GM21717 (cell line): ENCODE measurements at regions not wholly inside any gene's neighbourhood (a gene's known extent, or its start where the extent isn't known, plus 50 kb on each side); places are given as distances from the start of the nearest gene placed in this dataset.

Experiments used
- ATAC-seq: cut with Tn5 transposase; IDR thresholded peaks from one replicate; pipeline ENCODE4 v1.9.1; 2021; ENCODE audit warnings: mild to moderate bottlenecking, moderate library complexity; ENCODE audit not compliant: unreplicated experiment

DNA sequence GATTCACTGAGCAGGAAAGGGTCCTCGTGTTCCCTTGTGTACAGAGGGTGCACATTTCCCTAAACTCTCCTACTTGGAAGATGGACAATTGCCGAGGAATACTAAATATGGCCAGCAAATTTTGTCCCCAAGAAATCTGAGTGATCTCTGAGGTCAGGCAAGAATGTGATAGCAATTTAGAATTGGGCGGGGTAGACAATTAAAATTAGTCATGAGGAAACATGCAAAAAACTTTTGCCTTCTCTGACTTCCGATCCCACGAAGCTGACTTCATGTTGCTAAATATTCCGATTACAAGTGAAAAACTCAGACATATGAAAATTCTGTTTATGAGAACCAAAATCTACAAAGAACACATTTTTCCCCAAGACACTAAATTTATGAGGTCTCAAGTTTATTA, 453.9 kb upstream of the ZFP42 start:
- ATAC-seq = no peak

DNA sequence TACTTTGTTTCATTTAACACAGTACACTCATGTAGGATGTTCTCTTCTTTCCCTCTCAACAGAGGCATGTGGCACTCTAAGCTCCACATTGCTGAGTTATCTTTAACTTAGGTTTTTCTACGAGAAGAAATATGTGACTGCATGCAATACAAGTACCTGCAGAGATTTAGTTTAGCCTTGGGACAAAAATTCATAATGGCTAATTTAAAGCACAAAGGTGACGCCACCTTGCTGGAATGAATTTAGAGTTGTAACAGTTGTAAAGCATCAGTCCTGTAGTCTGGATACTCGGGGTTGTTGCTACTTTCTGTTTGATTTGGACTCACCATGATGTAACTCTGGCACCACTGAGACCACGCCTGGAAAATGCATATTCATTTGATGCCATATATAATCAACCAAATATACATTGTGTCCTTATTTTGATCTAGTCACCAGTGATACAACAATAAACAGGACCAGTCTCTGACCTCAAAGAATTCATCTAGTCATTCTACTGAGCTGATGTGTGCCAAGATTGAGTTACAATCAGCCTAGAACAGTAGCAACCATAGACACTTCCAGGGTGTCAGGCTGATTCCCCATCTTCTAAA, 451.0 kb upstream of the ZFP42 start:
- no peak for ATAC-seq

DNA sequence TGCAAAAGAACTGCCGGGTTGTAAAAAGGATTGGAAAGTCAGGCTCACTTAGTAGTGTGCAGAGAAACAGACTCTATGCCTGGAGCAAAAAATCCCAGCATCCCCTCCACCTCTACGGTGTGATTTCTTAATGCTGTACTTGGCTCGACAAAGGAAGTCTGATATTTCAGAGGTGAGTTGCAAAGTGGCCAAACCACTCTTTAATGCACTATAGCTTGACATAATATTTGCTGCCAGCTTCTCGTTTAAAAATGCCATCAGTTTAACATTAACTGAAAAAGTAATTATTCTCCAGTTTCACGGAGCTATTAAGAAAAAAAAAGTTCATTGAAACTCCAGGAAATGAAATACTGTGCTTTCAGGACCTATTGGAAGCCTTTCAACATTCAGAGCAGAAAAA, 448.3 kb upstream of the ZFP42 start:
- ATAC-seq = no peak

DNA sequence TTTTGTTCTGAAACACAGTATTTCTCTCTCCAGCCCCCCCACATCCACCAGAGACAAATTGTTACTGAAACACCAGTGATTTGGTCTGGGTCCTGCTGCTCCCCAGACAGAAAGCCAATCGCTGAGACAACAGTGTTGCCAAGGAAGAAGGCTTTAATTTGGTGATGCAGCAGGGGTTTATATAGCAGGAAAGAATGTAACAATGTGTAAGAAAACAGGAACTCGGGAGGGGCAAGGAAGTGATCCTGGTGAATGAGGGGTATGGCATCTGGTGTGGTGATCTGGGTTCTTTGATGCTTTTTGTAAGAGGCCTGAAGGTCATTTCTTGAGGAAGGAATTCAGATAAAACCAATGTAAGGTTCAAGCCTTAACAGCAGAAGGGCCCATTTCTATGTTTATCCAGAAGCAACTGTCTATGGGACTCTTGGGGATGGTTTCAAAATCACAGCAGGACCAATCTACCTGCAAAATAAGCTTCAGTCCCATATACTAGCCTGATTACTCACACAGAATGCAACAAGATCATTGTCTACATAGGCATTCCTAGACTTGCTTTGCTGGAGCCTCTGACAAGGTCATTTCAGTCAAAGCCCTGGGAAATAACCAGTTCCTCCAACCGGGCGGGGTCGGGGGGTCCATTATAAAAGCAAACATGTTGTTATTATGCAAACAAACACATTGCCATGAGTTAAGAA, 445.2 kb upstream of the ZFP42 start:
- ATAC-seq = no peak

DNA sequence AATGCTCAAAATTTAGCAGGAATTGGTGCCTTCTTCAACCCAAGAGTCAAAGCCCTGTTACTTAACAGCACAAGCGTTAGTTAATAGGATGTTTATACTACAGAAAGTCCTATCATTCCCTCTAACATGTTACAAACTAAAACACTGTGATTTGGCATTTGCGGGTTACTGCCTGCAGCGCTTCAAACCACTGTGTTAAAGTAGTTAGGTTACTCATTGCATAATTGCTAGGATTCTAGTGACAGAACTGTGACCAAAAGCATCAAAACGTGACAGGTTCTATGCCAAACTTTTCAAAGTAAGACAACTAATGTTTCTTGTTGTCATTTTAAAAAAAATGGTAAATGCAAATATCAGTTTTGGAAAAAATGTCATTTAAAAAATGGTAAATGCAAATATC, 442.8 kb upstream of the ZFP42 start:
- no peak for ATAC-seq

DNA sequence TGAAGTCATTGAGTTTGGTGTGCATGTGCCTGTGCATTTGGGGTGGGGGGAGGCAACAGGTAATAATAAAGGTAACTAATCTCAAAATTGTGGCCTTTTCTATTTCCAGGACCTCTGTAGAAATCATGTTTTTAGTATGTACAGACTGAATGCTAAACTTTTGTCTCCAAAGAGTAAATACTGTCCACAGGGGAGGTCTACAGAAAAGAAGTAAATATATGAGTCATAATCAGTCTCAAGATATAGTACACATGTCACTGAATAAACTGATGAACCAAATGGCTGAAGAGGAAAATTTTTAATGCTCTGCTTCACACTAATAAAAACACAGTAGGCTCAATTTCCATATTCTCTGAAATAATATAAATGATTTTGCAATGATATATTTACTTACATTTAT, 440.4 kb upstream of the ZFP42 start:
- ATAC-seq = no peak

DNA sequence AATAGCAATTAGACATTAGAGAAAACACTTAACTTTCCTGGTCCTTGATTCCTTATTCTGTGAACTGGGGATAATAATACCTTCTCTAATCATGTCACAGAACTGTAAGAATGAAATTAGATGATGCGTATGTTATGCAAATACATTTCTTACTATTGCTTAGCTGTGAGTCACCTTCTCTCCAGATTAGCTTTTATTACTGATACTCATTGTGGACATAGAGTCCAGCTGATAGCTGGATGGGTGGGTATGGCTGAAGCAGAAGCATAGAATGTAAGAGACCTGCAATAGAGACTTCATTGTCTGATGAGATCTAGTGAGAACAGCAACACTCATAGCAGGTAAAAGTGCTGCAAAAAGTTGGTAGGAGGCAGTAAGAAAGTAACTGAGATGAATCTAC, 437.2 kb upstream of the ZFP42 start:
- no peak for ATAC-seq

DNA sequence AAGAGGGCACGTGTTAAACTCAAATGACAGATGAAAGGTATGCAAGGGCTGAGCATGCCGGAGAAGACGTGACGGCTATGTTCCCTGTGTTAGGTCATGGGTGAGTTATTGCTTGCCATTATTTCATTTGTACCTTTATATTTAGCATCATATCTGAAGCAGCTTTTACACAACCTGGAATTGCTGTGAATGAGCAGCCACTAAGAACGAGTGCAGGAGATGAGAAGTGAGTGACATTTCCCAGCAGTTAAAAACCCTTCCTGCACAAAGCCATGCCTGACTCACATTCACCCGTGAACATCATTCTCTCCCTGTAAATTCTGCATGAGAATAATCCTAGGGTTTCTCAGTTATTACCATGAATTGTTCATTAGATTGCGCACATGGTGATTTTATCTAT, 433.2 kb upstream of the ZFP42 start:
- no peak for ATAC-seq

DNA sequence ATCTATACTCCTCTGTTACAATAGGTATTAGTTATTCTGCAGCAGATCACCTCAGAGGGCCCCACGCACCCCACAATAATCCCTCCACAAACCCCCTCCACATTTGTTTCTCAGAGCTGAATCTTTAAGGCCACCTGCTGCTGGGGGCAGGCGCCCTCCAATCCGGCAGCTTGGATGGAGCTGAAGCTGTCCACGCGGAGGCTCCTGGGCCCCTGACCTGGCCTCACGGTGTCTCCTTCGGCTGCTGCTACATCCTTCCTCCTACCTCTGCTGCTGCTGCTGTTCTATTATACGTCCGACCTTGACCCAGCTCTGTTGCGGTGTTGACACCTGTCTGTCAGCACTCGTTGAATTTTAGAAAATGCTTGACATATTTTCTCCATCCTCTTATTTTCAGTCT, 430.2 kb upstream of the ZFP42 start:
- no peak for ATAC-seq

DNA sequence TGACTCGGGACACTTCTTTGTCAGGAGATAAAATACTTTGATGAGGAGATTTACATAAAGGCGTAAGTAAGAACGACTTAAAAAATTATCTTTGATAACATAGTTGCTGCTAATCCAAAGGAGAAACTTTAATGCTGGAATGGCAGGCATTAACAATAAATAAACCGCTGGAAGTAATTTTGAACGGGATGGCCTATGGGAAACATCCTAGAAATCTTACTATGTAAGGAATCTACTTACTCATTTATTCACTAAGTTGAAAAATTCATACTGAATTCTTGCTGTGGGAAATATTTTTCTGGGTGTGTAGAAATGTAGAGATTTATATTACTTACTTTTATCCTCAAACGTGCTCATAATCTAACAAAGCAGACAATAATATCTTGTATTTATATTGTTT, 425.7 kb upstream of the ZFP42 start:
- ATAC-seq = no peak

DNA sequence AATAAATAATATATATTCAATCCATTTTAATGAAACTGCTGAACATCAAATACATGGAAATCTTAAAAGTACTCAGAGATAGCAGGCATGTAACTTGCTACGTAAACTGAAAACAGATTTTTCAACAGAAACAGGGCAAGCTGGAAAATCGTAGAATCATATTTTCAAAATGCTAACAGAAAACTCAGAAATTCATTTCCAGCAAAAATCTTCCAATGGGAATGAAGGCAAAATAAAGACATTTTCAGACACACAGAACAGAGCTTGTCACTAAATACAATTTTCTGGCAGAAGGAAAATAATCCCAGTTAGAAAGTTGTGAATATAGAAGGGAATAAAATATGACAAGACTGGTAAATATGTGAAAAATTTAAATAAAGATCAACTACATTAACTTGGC, 419.9 kb upstream of the ZFP42 start:
- no peak for ATAC-seq

DNA sequence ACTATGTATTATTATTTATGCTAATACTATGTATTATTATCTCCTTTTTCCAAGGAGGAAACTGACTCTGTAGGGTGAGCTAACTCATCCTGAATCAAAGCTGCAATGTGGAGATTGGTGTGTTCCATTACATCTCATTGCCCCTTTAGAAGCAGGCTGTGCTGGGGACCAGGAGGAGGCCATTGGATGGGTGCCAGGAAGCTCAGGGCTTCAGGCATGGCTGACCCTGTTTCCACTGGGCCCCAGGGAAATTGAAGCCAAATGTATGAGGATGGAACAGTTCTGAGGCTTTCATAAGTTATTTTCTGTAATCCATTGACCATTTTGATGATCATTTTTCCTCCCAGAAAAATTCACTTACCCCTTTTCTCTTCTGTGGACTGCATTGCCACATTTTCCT, 418.8 kb upstream of the ZFP42 start:
- ATAC-seq = no peak

DNA sequence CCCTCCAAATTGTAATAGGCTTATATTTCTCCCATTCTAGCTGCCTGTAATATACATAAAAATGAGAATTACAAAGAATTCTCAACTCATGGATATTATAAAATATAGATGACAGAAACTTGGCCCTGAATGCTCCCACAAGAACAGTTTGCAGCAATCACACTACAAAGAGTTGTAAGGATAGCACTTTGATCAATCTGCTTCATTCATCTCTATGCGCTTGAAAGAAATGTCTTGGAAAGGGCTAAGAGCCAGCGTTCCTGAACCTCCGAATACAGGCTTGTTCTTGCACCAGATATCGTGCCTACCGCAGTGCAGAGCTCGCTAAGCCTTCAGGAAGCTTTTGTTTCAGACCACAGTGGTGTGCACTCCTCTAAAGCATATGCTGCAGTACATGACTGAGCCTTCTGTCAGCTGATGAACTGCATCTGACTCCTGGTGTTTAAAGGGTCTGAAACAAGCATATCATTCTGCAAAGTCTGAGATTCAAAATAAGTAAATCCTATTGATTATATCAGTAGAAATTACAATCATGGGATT, 417.6 kb upstream of the ZFP42 start:
- no peak for ATAC-seq

DNA sequence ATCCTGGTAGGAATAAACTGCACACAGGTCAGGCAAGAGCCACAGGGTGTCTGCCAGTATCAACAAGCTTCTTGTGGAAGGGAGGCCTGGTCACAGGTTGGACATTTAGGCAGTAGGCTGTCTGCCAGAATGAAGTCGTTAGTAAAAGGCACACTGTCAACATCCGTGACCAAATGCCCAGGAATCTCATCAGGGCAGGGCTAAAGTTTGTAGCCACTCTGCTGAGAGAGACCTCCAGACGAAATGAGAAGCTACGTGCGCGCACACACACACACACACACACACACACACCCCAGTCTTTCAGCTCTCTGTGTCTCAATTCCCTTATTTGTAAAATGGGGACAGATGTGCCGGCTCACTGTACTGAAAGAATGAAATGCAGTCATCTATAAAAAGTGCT, 408.7 kb upstream of the ZFP42 start:
- no peak for ATAC-seq

DNA sequence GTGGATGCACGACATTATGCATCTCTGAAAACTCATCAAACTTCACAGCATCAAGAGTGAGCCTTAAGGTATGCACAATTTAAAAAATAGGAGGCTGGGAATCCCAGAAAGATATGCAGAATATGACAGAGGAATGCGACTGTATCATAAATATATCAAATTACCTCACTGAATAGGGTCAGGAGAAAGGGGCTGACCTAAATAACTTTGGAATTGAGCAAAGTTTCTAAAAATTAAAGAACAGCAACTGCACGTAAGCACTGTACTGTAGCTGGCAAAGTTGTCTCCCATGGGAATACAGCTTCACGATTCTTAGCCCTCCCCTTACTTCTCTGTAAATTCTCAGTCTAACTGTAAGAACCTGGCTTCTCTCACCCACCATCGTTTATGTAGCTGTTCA, 397.4 kb upstream of the ZFP42 start:
- ATAC-seq = no peak

DNA sequence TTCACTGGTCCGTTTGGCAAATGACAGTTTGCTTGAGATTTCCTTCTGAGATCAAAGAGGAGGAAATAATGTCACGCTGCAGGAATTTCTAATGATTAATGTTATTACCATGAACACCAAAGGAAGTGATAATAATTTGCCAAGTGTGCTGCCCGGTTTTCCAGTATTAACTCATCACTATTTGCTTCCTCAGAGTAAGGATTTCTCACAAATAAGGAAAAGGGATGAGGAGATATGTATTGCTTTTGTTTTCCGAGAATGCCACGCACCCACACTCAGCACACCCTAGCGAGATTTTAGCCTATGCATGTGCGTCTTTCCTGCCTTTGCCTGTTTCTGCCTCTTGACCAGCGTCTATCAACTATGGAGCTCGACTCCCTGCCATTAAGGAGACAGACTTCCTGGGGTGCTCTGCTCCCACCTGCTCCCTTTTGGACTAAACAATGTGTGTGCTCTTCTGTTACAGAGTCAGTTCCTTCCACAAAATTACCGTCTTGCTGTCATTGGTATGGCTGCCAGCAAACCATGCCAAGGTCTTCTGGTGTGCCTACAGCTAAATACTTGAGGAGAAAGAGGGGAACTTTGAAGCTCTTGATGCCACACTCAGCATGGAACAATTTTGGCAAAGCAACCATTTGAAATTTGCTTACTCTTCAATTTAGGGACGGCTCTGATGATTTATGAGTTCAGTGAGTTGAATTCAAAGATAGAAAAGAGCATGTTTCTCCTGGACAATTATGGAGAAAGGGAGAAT, 393.1 kb upstream of the ZFP42 start:
- ATAC-seq = no peak

DNA sequence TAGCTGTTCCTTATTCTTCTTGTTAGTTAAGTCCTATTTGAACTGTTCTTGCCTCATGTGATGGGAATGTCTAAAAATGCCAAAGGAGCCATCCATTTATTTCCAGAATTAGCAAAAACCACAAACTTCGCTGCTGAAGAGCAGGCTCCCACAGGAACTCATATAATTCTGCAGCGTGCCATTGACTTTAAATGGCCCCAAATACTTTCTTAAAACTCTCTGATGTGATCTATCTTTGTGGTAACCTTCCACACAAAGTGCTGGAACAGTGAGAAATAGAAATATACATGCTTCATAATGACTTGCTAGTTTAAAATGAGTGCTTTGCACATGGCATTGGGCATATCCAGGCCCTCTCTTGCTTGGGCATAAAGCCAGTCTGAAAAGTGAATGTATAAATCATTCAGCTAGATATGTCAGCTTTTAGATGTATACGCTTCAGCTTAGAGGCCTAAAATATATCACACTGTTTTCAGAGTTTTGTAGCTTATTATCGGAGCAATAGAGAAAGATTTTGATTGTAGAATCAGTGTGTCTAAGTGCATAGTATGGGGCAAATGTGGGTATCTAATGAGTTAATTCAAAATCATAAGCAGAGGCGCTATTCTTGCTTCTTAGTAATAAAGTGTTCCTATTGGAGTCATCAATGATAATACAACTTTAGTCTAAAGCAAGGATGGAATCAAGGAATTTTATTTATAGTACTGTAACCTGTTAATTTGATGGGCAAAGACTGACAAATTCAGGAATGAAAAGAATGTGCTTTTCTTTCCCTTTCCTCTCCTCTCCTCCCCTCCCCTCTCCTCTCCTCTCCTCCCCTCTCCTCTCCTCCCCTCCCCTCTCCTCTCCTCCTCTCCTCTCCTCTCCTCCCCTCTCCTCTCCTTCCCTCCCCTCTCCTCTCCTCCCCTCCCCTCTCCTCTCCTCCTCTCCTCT, 392.2 kb upstream of the ZFP42 start:
- ATAC-seq = no peak

DNA sequence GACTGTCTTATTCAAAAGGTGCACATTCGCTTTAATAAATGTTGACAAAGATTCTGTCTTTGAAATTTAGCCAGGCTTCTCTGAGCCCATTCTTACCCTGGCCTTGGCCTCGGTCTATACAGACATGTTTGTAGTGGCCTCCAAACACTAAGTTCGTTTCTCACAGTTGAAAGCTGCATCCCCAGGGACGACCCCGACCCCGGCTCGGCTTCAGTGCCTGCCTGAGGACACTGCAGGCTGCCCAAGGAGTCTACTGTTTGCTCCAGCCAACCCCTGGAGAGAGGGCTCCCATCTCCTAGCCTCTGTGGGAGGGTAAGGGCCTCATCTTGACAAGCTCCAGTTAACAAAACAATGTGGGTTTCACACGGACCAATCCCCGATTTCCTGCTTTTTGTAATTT, 390.6 kb upstream of the ZFP42 start:
- no peak for ATAC-seq

DNA sequence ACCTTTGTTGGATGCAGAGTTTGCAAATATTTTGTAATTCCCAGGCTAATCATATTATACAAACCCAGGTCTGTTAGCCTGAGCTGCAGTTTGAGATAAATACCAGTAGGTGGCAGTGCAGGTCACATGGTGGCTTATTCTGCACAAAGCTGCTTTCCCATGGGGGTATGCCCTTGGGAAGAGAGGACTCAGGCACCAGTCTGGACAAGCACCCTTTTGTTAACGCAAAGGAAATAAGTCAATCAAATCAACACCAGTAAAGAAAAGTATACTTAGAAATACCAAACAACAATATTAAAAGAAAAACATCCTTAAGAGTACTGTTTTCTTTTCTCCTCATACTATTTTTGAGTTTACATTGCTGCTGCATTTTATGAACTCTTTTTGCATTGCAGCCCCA, 389.0 kb upstream of the ZFP42 start:
- no peak for ATAC-seq

DNA sequence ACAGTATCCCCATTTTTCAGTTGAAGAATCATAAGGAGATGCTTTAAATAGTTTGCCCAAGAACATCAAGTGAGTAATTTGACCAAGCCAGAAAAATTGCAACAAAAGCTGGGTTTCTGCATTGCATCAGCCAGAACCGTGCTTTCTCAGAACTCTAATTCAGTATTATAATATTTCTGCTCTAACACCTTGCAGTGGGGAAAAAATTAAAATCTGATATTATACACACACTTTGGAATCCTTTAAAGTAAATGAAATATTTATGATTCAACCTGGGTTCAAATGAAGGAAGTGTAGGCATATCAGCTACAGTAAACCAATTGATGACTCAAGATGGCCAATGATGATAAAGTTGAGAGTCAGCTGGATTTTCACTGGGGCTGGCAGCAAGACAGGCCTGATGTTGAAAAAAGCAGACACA, 387.6 kb upstream of the ZFP42 start:
- ATAC-seq = no peak

DNA sequence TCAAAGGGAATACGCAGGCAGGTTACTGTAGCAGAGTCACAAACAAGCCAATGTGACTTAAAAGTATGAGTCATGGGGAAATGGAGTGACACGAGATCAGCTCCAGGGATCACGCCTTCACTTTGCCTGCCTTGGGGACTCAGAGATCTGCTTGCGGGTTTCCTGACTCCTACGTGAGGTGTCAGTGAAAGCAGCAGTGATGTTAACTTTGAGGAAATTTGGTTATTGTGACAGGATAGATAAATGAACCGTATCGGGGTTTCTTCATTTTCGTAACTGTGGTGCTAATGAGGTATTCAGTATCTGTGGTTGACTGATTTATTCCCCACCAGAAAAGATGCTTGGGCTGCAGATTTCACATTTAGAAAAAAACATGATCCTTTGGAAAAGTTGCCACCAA, 383.3 kb upstream of the ZFP42 start:
- no peak for ATAC-seq
